ENCODE measurements at regions not wholly inside any gene's neighbourhood (a gene's known extent, or its start where the extent isn't known, plus 50 kb on each side); places are given as distances from the start of the nearest gene placed in this dataset.

DNA sequence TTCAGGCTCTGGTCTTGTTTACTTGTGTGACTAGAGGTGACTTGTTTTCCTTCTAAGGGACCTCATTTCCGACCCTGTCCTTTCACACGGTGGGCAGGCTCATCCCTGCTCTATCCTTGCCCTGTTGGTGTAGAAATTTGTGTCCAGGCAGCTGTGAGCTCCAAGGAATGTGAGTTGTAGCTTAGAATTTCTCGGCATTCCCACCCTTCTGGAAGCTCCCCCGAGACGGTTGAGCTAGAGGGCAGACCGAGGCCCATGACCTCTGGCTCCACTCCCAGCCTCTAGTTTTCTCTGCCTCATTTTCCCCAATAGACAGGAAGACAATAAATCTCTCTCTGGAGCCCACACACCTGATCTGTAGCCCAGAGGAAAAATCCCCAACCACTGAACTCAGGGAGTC, 100.9 kb downstream of the NAV1 start:
- TF ChIP-seq, protein P1, sequence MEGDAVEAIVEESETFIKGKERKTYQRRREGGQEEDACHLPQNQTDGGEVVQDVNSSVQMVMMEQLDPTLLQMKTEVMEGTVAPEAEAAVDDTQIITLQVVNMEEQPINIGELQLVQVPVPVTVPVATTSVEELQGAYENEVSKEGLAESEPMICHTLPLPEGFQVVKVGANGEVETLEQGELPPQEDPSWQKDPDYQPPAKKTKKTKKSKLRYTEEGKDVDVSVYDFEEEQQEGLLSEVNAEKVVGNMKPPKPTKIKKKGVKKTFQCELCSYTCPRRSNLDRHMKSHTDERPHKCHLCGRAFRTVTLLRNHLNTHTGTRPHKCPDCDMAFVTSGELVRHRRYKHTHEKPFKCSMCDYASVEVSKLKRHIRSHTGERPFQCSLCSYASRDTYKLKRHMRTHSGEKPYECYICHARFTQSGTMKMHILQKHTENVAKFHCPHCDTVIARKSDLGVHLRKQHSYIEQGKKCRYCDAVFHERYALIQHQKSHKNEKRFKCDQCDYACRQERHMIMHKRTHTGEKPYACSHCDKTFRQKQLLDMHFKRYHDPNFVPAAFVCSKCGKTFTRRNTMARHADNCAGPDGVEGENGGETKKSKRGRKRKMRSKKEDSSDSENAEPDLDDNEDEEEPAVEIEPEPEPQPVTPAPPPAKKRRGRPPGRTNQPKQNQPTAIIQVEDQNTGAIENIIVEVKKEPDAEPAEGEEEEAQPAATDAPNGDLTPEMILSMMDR (IDR thresholded peaks at IDR 0.05): no peak
- TF ChIP-seq POLR2A (IDR thresholded peaks at IDR 0.05) (no peak), POLR2AphosphoS5 (IDR thresholded peaks at IDR 0.05) (no peak)
